Mesenchymal stem cell (in vitro differentiated cells and primary cell): ENCODE measurements at regions not wholly inside any gene's neighbourhood (a gene's known extent, or its start where the extent isn't known, plus 50 kb on each side); places are given as distances from the start of the nearest gene placed in this dataset.
A peak's percentile ranks its signal among the peaks of the same experiment; 100 is the strongest.

Source experiments
- DNase-seq: peaks from one replicate; pipeline ENCODE4 v3.0.0-alpha.2; 2013
- H2AFZ ChIP-seq: one replicate; pipeline ENCODE4 v1.6.1; 2013; ENCODE audit warnings: low read depth, mild to moderate bottlenecking, control low read depth, inconsistent platforms, low read length, moderate library complexity
- H2AK5ac ChIP-seq: 2 replicates; pipeline ENCODE4 v1.6.1; 2013; ENCODE audit warnings: low read length, moderate library complexity, mild to moderate bottlenecking, inconsistent platforms; ENCODE audit not compliant: severe bottlenecking
- H2BK120ac ChIP-seq: one replicate; pipeline ENCODE4 v1.6.1; 2013; ENCODE audit warnings: low read depth, mild to moderate bottlenecking, inconsistent platforms, low read length, moderate library complexity
- H2BK12ac ChIP-seq, 2 experiments: one replicate each; pipeline ENCODE4 v1.6.1; 2013; ENCODE audit warnings: inconsistent platforms in 2 of 2, low read length in 2 of 2, mild to moderate bottlenecking in 2 of 2, moderate library complexity in 2 of 2, control low read depth in 1 of 2
- H2BK15ac ChIP-seq: one replicate; pipeline ENCODE4 v1.6.1; 2013; ENCODE audit warnings: mild to moderate bottlenecking, low read depth, inconsistent platforms; ENCODE audit not compliant: poor library complexity, severe bottlenecking
- H2BK5ac ChIP-seq: 2 replicates; pipeline ENCODE4 v1.6.1; 2013; ENCODE audit warnings: low read depth, mild to moderate bottlenecking, low read length, control low read depth, inconsistent platforms; ENCODE audit not compliant: poor library complexity, severe bottlenecking
- H3K14ac ChIP-seq, 2 experiments: one replicate each; pipeline ENCODE4 v1.6.1; 2013; ENCODE audit warnings: inconsistent platforms in 2 of 2, low read length in 2 of 2, control low read depth in 1 of 2, mild to moderate bottlenecking in 1 of 2, moderate library complexity in 1 of 2
- H3K18ac ChIP-seq, 2 experiments: one replicate each; pipeline ENCODE4 v1.6.1; 2013; ENCODE audit warnings: inconsistent platforms in 2 of 2, low read length in 2 of 2, control low read depth in 1 of 2, low read depth in 1 of 2, mild to moderate bottlenecking in 1 of 2
- H3K23ac ChIP-seq, 2 experiments: one replicate each; pipeline ENCODE4 v1.6.1; 2013; ENCODE audit warnings: inconsistent platforms in 2 of 2, low read length in 2 of 2, mild to moderate bottlenecking in 2 of 2, moderate library complexity in 2 of 2, control low read depth in 1 of 2
- H3K27ac ChIP-seq: 2 replicates; pipeline ENCODE4 v1.5.1; 2013; ENCODE audit warnings: mild to moderate bottlenecking, moderate library complexity, low read length, control low read depth, inconsistent platforms; ENCODE audit not compliant: poor library complexity, severe bottlenecking
- H3K27me3 ChIP-seq, 2 experiments: 2 replicates each; pipeline versions ENCODE4 v1.6.1 to v1.7.0; 2013; ENCODE audit warnings: low read length in 2 of 2, mild to moderate bottlenecking in 2 of 2, moderate library complexity in 2 of 2, control low read depth in 1 of 2, inconsistent platforms in 1 of 2; ENCODE audit not compliant: control insufficient read depth in 1 of 2, insufficient read depth in 1 of 2
- H3K36me3 ChIP-seq, 2 experiments: 2 replicates each; pipeline versions ENCODE4 v1.6.1 to v1.7.0; 2013; ENCODE audit warnings: low read length in 2 of 2, control low read depth in 1 of 2, inconsistent platforms in 1 of 2, low read depth in 1 of 2, mild to moderate bottlenecking in 1 of 2; ENCODE audit not compliant: insufficient read depth in 2 of 2, control insufficient read depth in 1 of 2
- H3K4ac ChIP-seq, 2 experiments: one replicate each; pipeline ENCODE4 v1.6.1; 2013; ENCODE audit warnings: inconsistent platforms in 2 of 2, low read length in 2 of 2, mild to moderate bottlenecking in 2 of 2, moderate library complexity in 2 of 2, control low read depth in 1 of 2, low read depth in 1 of 2
- H3K4me1 ChIP-seq: 2 replicates; pipeline ENCODE4 v1.6.1; 2013; ENCODE audit warnings: low read depth, low read length, control low read depth; ENCODE audit not compliant: control insufficient read depth, insufficient read depth
- H3K4me2 ChIP-seq: 2 replicates; pipeline ENCODE4 v1.6.1; 2013; ENCODE audit warnings: low read length, mild to moderate bottlenecking, inconsistent platforms; ENCODE audit not compliant: poor library complexity, severe bottlenecking
- H3K4me3 ChIP-seq, 2 experiments: 2 replicates each; pipeline versions ENCODE4 v1.5.1 to v1.7.0; 2013; ENCODE audit warnings: low read length in 2 of 2, mild to moderate bottlenecking in 2 of 2, control low read depth in 1 of 2, low read depth in 1 of 2; ENCODE audit not compliant: insufficient read depth in 1 of 2
- H3K79me1 ChIP-seq: replicated peaks from 2 replicates; pipeline ENCODE4 v1.6.1; 2013; ENCODE audit warnings: mild to moderate bottlenecking, control low read depth, low read length, inconsistent platforms; ENCODE audit not compliant: poor library complexity, severe bottlenecking
- H3K9ac ChIP-seq: 2 replicates; pipeline ENCODE4 v1.7.0; 2013; ENCODE audit warnings: mild to moderate bottlenecking, low read length, moderate library complexity
- H3K9me3 ChIP-seq: 2 replicates; pipeline ENCODE4 v1.7.0; 2013; ENCODE audit warnings: mild to moderate bottlenecking, low read length; ENCODE audit not compliant: control insufficient read depth
- H4K8ac ChIP-seq: one replicate; pipeline ENCODE4 v1.6.1; 2013; ENCODE audit warnings: inconsistent platforms, mild to moderate bottlenecking, low read length, moderate library complexity
- H4K91ac ChIP-seq: one replicate; pipeline ENCODE4 v1.6.1; 2013; ENCODE audit warnings: mild to moderate bottlenecking, low read length, inconsistent platforms
- WGBS: methylation state at CpG from one replicate; pipeline ENCODE4 v1.1.7; 2013; ENCODE audit warnings: mixed read lengths; 5-methylcytosine and 5-hydroxymethylcytosine counted together

- Histone ChIP-seq H3K18ac (no peak overlapping the region), H3K9me3 (no peaks in the 10 kb centered on the region), H2BK12ac (no peak overlapping the region), H3K27ac (no peak overlapping the region), H2AK5ac (peak overlapping the region; percentile 54), H3K9ac (no peak overlapping the region), H2BK5ac (no peak overlapping the region), H3K23ac (no peak overlapping the region), H3K4me3 (no peak overlapping the region), H4K8ac (no peak overlapping the region), H3K4me1 (peaks cover 19% of the 10 kb centered on the region), H3K79me1 (no peaks in the 10 kb centered on the region), H3K36me3 (no peaks in the 10 kb centered on the region), H2BK120ac (no peak overlapping the region), H3K4ac (no peak overlapping the region), H2AFZ (no peak overlapping the region), H3K4me2 (no peak overlapping the region), H4K91ac (no peak overlapping the region), H2BK15ac (no peak overlapping the region), H3K27me3 (no peaks in the 10 kb centered on the region), H3K14ac (no peak overlapping the region)
- WGBS, result 70% methylated on average over 2 of the region's 4 CpGs
- no peak for DNase-seq
These were observed 85.5 kb downstream of the UNC5CL start for GRCh38 chr6:40953486-40953885.

GRCh38 chr6:40950986-40951698, 87.9 kb downstream of the UNC5CL start:
- H3K18ac ChIP-seq, result no peak overlapping the region
- H4K8ac ChIP-seq, result no peak overlapping the region
- peak overlapping the region; percentile 24 for H3K4me2 ChIP-seq
- no peak overlapping the region for H2BK5ac ChIP-seq
- H2BK15ac ChIP-seq, result no peak overlapping the region
- no peak overlapping the region for H2AFZ ChIP-seq
- H2AK5ac ChIP-seq, result no peak overlapping the region
- H3K27me3 ChIP-seq, result no peaks in the 10 kb centered on the region
- H3K9me3 ChIP-seq, result no peaks in the 10 kb centered on the region
- 38% methylated on average over 6 of the region's 7 CpGs for WGBS
- H2BK120ac ChIP-seq, result no peak overlapping the region
- H3K79me1 ChIP-seq, result no peaks in the 10 kb centered on the region
- H3K4me1 ChIP-seq, result peaks cover 17% of the 10 kb centered on the region
- H3K14ac ChIP-seq, result no peak overlapping the region
- peak overlapping the region; percentile 68 for H3K27ac ChIP-seq
- H3K4ac ChIP-seq, result no peak overlapping the region
- H3K9ac ChIP-seq, result peak overlapping the region; percentile 28
- DNase-seq, result no peak
- no peak overlapping the region for H2BK12ac ChIP-seq
- peak overlapping the region in 1 of 2 experiments; percentile 12 for H3K4me3 ChIP-seq
- H3K36me3 ChIP-seq, result no peaks in the 10 kb centered on the region
- no peak overlapping the region for H3K23ac ChIP-seq
- no peak overlapping the region for H4K91ac ChIP-seq

- DNase-seq, result no peak
- Histone ChIP-seq H3K4ac (no peak overlapping the region), H2BK5ac (no peak overlapping the region), H3K4me3 (no peak overlapping the region), H2BK12ac (peak overlapping the region; percentile 29 to 57), H3K18ac (no peak overlapping the region), H3K14ac (no peak overlapping the region), H2AK5ac (peak overlapping the region; percentile 49), H4K91ac (no peak overlapping the region), H3K4me1 (peaks cover 14% of the 10 kb centered on the region), H4K8ac (peak overlapping the region; percentile 24), H2BK120ac (no peak overlapping the region), H3K27ac (peak overlapping the region; percentile 21), H3K23ac (no peak overlapping the region), H3K27me3 (no peaks in the 10 kb centered on the region), H2BK15ac (no peak overlapping the region), H3K9me3 (no peaks in the 10 kb centered on the region), H3K4me2 (no peak overlapping the region), H3K36me3 (no peaks in the 10 kb centered on the region), H3K79me1 (no peaks in the 10 kb centered on the region), H2AFZ (no peak overlapping the region), H3K9ac (no peak overlapping the region)
- 94% methylated on average over 3 of the region's 3 CpGs for WGBS
These were observed 90.5 kb downstream of the UNC5CL start for GRCh38 chr6:40948570-40948969.

DNA sequence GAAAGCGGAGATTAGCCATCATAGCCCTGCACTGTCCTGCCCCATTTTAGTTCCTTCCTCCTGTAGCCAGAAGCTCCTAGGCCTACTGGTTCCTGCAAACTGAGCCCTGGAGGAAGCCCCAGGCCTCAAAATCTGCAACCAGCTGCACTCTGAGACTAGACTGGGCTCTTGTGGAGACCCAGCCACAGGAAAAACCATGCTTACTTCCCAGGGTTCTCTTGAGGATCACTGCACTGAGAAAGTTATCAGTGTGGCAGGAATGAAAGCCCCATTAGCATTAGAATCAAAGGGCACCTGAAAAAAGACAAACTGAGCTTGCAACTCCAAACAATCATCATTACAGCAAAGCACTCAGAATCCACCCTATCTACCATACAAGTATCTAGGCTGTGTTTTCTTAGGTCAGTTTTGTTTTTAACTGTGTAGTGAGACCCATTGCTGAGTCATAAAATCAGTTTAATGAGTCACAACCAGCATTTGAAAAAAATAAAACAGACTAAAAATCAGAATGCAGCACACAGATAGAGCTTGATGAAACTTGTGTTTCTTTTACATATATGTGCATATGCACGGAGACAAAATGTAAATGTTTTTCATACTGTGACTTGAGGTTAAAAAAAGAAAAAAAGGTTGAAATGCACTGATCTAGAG, 91.0 kb downstream of the UNC5CL start:
- H3K4ac ChIP-seq, result peak overlapping the region; percentile 17 to 71

More for the DNA sequence above, 91.0 kb downstream of the UNC5CL start:
- Histone ChIP-seq H3K4me1 (peaks cover 14% of the 10 kb centered on the region), H3K23ac (no peak overlapping the region), H3K27me3 (no peaks in the 10 kb centered on the region), H3K27ac (peak overlapping the region; percentile 57), H2AK5ac (peak overlapping the region; percentile 97), H2BK15ac (no peak overlapping the region), H3K4me3 (no peak overlapping the region), H3K9ac (peak overlapping the region; percentile 35), H2BK5ac (peak overlapping the region; percentile 68), H3K79me1 (no peaks in the 10 kb centered on the region), H2BK12ac (peak overlapping the region in 1 of 2 experiments; percentile 78), H3K4me2 (no peak overlapping the region), H3K18ac (peak overlapping the region; percentile 70 to 76), H4K91ac (peak overlapping the region; percentile 71), H3K36me3 (no peaks in the 10 kb centered on the region), H3K14ac (no peak overlapping the region), H3K9me3 (no peaks in the 10 kb centered on the region), H2BK120ac (no peak overlapping the region), H4K8ac (peak overlapping the region; percentile 74), H2AFZ (peak overlapping the region; percentile 31)
- WGBS, result 70% methylated on average over 2 of the region's 2 CpGs
- DNase-seq, result peak; percentile 77
